Endodermal cell (in vitro differentiated cells): ENCODE measurements at regions not wholly inside any gene's neighbourhood (a gene's known extent, or its start where the extent isn't known, plus 50 kb on each side); places are given as distances from the start of the nearest gene placed in this dataset.
A peak's percentile ranks its signal among the peaks of the same experiment; 100 is the strongest.

Source experiments
- DNase-seq: peaks from one replicate; pipeline ENCODE4 v3.0.0-alpha.2; 2017
- H3K27ac ChIP-seq: 2 replicates; pipeline ENCODE4 v1.5.1; 2013; ENCODE audit warnings: mild to moderate bottlenecking, low read depth, low read length, moderate library complexity
- H3K27me3 ChIP-seq: 2 replicates; pipeline ENCODE4 v1.6.1; 2013; ENCODE audit warnings: mild to moderate bottlenecking, low read length, moderate library complexity; ENCODE audit not compliant: insufficient read depth, control insufficient read depth, poor library complexity, severe bottlenecking
- H3K36me3 ChIP-seq: 2 replicates; pipeline ENCODE4 v1.7.0; 2013; ENCODE audit warnings: mild to moderate bottlenecking, low read length, moderate library complexity; ENCODE audit not compliant: control insufficient read depth, insufficient read depth
- H3K4me1 ChIP-seq: one replicate; pipeline ENCODE4 v1.7.0; 2013; ENCODE audit warnings: low read length; ENCODE audit not compliant: control insufficient read depth, insufficient read depth
- H3K4me3 ChIP-seq: 2 replicates; pipeline ENCODE4 v1.5.1; 2013; ENCODE audit warnings: mild to moderate bottlenecking, low read length, moderate library complexity
- H3K9ac ChIP-seq: 2 replicates; pipeline ENCODE4 v1.6.1; 2013; ENCODE audit warnings: mild to moderate bottlenecking, low read length, moderate library complexity; ENCODE audit not compliant: poor library complexity, severe bottlenecking; ENCODE audit errors: extremely low read depth
- H3K9me3 ChIP-seq: 2 replicates; pipeline ENCODE4 v1.6.1; 2013; ENCODE audit warnings: mild to moderate bottlenecking, low read length, moderate library complexity; ENCODE audit not compliant: control insufficient read depth
- H3K27ac Mint-ChIP-seq: 2 replicates; pipeline ENCODE4 v1.8.0; 2020; ENCODE audit warnings: mixed read lengths
- H3K27me3 Mint-ChIP-seq: 2 replicates; pipeline ENCODE4 v1.8.0; 2021; ENCODE audit warnings: mild to moderate bottlenecking, mixed read lengths; ENCODE audit not compliant: insufficient read depth
- H3K36me3 Mint-ChIP-seq: 2 replicates; pipeline ENCODE4 v1.8.0; 2020; ENCODE audit warnings: low read depth, mixed read lengths
- H3K4me1 Mint-ChIP-seq: 2 replicates; pipeline ENCODE4 v1.8.0; 2020; ENCODE audit warnings: mixed read lengths
- H3K4me3 Mint-ChIP-seq: 2 replicates; pipeline ENCODE4 v1.8.0; 2020; ENCODE audit warnings: mild to moderate bottlenecking, moderate library complexity, mixed read lengths
- H3K9me3 Mint-ChIP-seq: 2 replicates; pipeline ENCODE4 v1.8.0; 2020; ENCODE audit warnings: mild to moderate bottlenecking, mixed read lengths
- WGBS, 2 experiments: methylation state at CpG; one replicate each; pipeline versions ENCODE4 v1.1.5 to v1.1.7; 2013; ENCODE audit warnings: missing lambda C conversion rate in 2 of 2, mixed read lengths in 1 of 2; ENCODE audit not compliant: insufficient coverage in 1 of 2, insufficient read length in 1 of 2; 5-methylcytosine and 5-hydroxymethylcytosine counted together
- TF ChIP-seq, protein P1 (sequence below): fragments of 200-600 bp; sonication (generic); conservative IDR thresholded peaks from 2 replicates; pipeline ENCODE4 v1.5.0; 2021; ENCODE audit warnings: antibody characterized with exemption, mild to moderate bottlenecking

- Mint-ChIP-seq H3K9me3 (no peaks in the 10 kb centered on the region), H3K27me3 (no peaks in the 10 kb centered on the region), H3K4me1 (peaks cover 8% of the 10 kb centered on the region), H3K36me3 (peaks cover 10% of the 10 kb centered on the region), H3K27ac (no peak overlapping the region), H3K4me3 (no peak overlapping the region)
- Histone ChIP-seq H3K4me3 (no peak overlapping the region), H3K27me3 (no peaks in the 10 kb centered on the region), H3K27ac (no peak overlapping the region), H3K9ac (no peak overlapping the region), H3K9me3 (peaks cover under 1% of the 10 kb centered on the region), H3K36me3 (no peaks in the 10 kb centered on the region), H3K4me1 (no peaks in the 10 kb centered on the region)
- 17 to 35% methylated on average over 3 to 6 of the region's 6 CpGs for WGBS, 2 experiments
- TF ChIP-seq, protein P1, sequence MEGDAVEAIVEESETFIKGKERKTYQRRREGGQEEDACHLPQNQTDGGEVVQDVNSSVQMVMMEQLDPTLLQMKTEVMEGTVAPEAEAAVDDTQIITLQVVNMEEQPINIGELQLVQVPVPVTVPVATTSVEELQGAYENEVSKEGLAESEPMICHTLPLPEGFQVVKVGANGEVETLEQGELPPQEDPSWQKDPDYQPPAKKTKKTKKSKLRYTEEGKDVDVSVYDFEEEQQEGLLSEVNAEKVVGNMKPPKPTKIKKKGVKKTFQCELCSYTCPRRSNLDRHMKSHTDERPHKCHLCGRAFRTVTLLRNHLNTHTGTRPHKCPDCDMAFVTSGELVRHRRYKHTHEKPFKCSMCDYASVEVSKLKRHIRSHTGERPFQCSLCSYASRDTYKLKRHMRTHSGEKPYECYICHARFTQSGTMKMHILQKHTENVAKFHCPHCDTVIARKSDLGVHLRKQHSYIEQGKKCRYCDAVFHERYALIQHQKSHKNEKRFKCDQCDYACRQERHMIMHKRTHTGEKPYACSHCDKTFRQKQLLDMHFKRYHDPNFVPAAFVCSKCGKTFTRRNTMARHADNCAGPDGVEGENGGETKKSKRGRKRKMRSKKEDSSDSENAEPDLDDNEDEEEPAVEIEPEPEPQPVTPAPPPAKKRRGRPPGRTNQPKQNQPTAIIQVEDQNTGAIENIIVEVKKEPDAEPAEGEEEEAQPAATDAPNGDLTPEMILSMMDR, result peak; percentile 93
- DNase-seq, result peak; percentile 70
Observed at GRCh38 chr1:48109390-48110013, 112.3 kb upstream of the TRABD2B start.

GRCh38 chr1:48107516-48107915 lies 110.3 kb upstream of the TRABD2B start:
- no peak overlapping the region for H3K9ac ChIP-seq
- no peak overlapping the region for H3K27ac ChIP-seq
- Mint-ChIP-seq H3K4me3 (no peak overlapping the region), H3K27ac (no peak overlapping the region), H3K36me3 (peaks cover 6% of the 10 kb centered on the region), H3K9me3 (no peaks in the 10 kb centered on the region), H3K4me1 (peaks cover 8% of the 10 kb centered on the region), H3K27me3 (no peaks in the 10 kb centered on the region)
- H3K4me3 ChIP-seq, result no peak overlapping the region
- no peaks in the 10 kb centered on the region for H3K4me1 ChIP-seq
- no peak for DNase-seq
- WGBS, 2 experiments, result 73 to 90% methylated on average over 3 of the region's 3 CpGs
- peaks cover 8% of the 10 kb centered on the region for H3K9me3 ChIP-seq
- TF ChIP-seq, protein P1, result no peak
- no peaks in the 10 kb centered on the region for H3K36me3 ChIP-seq
- no peaks in the 10 kb centered on the region for H3K27me3 ChIP-seq

- TF ChIP-seq, protein P1, result no peak
- H3K27me3 Mint-ChIP-seq, result peaks cover 6% of the 10 kb centered on the region
- no peak overlapping the region for H3K27ac Mint-ChIP-seq
- Histone ChIP-seq H3K27ac (no peak overlapping the region), H3K9ac (no peak overlapping the region), H3K9me3 (peaks cover 13% of the 10 kb centered on the region), H3K4me1 (no peaks in the 10 kb centered on the region), H3K36me3 (no peaks in the 10 kb centered on the region), H3K4me3 (no peak overlapping the region), H3K27me3 (no peaks in the 10 kb centered on the region)
- H3K9me3 Mint-ChIP-seq, result peaks cover 8% of the 10 kb centered on the region
- peaks cover 8% of the 10 kb centered on the region for H3K4me1 Mint-ChIP-seq
- H3K36me3 Mint-ChIP-seq, result peaks cover 13% of the 10 kb centered on the region
- DNase-seq, result no peak
- H3K4me3 Mint-ChIP-seq, result no peak overlapping the region
- WGBS, 2 experiments, result 88 to 97% methylated on average over 2 of the region's 2 CpGs
Observed at GRCh38 chr1:48106049-48106448, 108.9 kb upstream of the TRABD2B start.
